Memory B cell (primary cell): ENCODE measurements at regions not wholly inside any gene's neighbourhood (a gene's known extent, or its start where the extent isn't known, plus 50 kb on each side); places are given as distances from the start of the nearest gene placed in this dataset.
"Not testable (repeated sequence)": the region's sequence is repeated elsewhere in the genome, so short reads cannot be mapped to it uniquely, and the experiment has no call there.

Experiments used
- ATAC-seq: fragments of 150-1000 bp; cut with Tn5 transposase; 2 replicates; pipeline ENCODE4 v1.10.0; 2021; ENCODE audit warnings: low read depth, mild to moderate bottlenecking, moderate library complexity
- DNase-seq, 2 donors: peaks; one replicate each; pipeline ENCODE4 v3.0.0; 2022; ENCODE audit warnings: low spot score in 2 of 2
- H3K27ac Mint-ChIP-seq: one replicate; pipeline ENCODE4 v1.8.0; 2022; ENCODE audit warnings: mild to moderate bottlenecking, moderate library complexity, mixed read lengths
- H3K27me3 Mint-ChIP-seq: one replicate; pipeline ENCODE4 v1.8.0; 2022; ENCODE audit warnings: mixed read lengths
- H3K36me3 Mint-ChIP-seq: one replicate; pipeline ENCODE4 v1.8.0; 2022; ENCODE audit warnings: mild to moderate bottlenecking, mixed read lengths
- H3K4me1 Mint-ChIP-seq: one replicate; pipeline ENCODE4 v1.8.0; 2022; ENCODE audit warnings: mixed read lengths
- H3K4me3 Mint-ChIP-seq: one replicate; pipeline ENCODE4 v1.8.0; 2022; ENCODE audit warnings: mild to moderate bottlenecking, moderate library complexity, mixed read lengths
- H3K9me3 Mint-ChIP-seq: one replicate; pipeline ENCODE4 v1.8.0; 2022; ENCODE audit warnings: mixed read lengths

GRCh38 chr16:56022818-56023217 lies 147.6 kb upstream of the CES5A start:
- no peak overlapping the region for H3K27ac Mint-ChIP-seq
- H3K27me3 Mint-ChIP-seq, result no peaks in the 10 kb centered on the region
- H3K4me1 Mint-ChIP-seq, result peaks cover 4% of the 10 kb centered on the region
- no peaks in the 10 kb centered on the region for H3K9me3 Mint-ChIP-seq
- no peak overlapping the region for H3K4me3 Mint-ChIP-seq
- no peaks in the 10 kb centered on the region for H3K36me3 Mint-ChIP-seq
- DNase-seq (no peak), ATAC-seq (no peak)

DNA sequence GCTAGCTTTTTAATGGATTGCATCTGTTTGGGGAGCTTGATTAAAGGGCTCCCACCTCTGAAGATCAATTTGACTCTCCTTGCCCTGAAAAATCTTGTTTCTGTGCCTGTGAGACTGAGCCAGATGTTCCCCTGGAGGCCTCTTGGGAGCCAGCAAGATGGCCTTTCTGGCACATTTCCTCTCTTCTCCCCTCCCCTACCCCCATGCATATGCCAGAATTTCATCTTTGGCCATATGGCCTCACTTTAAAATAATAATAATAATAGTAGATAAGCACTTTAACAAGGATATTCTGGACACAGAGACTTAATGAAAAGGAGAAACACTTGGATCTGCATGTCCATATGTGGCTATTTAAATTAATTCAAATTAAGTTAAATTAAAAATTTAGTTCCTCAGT lies 144.1 kb upstream of the CES5A start:
- DNase-seq (no peak), ATAC-seq (no peak)
- Mint-ChIP-seq H3K9me3 (peaks cover 1% of the 10 kb centered on the region), H3K27ac (no peak overlapping the region), H3K36me3 (no peaks in the 10 kb centered on the region), H3K4me3 (no peak overlapping the region), H3K4me1 (peaks cover 4% of the 10 kb centered on the region), H3K27me3 (peaks cover 12% of the 10 kb centered on the region)

GRCh38 chr16:56013962-56014552 lies 138.9 kb upstream of the CES5A start:
- H3K27ac Mint-ChIP-seq, result no peak overlapping the region
- DNase-seq (peak in 1 of 2 donors; percentile 10), ATAC-seq (no peak)
- H3K4me1 Mint-ChIP-seq, result peaks cover 3% of the 10 kb centered on the region
- peaks cover 22% of the 10 kb centered on the region for H3K27me3 Mint-ChIP-seq
- no peaks in the 10 kb centered on the region for H3K36me3 Mint-ChIP-seq
- no peak overlapping the region for H3K4me3 Mint-ChIP-seq
- peaks cover 1% of the 10 kb centered on the region for H3K9me3 Mint-ChIP-seq

- H3K27ac Mint-ChIP-seq, result no peak overlapping the region
- H3K36me3 Mint-ChIP-seq, result no peaks in the 10 kb centered on the region
These were observed 137.3 kb upstream of the CES5A start for GRCh38 chr16:56012482-56012811.

GRCh38 chr16:56011808-56012481 lies 136.8 kb upstream of the CES5A start:
- no peak overlapping the region for H3K27ac Mint-ChIP-seq
- peaks cover 25% of the 10 kb centered on the region for H3K27me3 Mint-ChIP-seq
- H3K9me3 Mint-ChIP-seq, result no peaks in the 10 kb centered on the region
- DNase-seq (no peak), ATAC-seq (no peak)
- no peaks in the 10 kb centered on the region for H3K36me3 Mint-ChIP-seq
- no peaks in the 10 kb centered on the region for H3K4me1 Mint-ChIP-seq
- H3K4me3 Mint-ChIP-seq, result no peak overlapping the region

More at GRCh38 chr16:56012482-56012811, 137.3 kb upstream of the CES5A start:
- H3K4me1 Mint-ChIP-seq, result no peaks in the 10 kb centered on the region
- DNase-seq (no peak), ATAC-seq (no peak)
- H3K27me3 Mint-ChIP-seq, result peaks cover 26% of the 10 kb centered on the region
- peaks cover 1% of the 10 kb centered on the region for H3K9me3 Mint-ChIP-seq
- no peak overlapping the region for H3K4me3 Mint-ChIP-seq

- no peak for ATAC-seq
- Mint-ChIP-seq H3K4me3 (no peak overlapping the region), H3K4me1 (no peaks in the 10 kb centered on the region), H3K9me3 (no peaks in the 10 kb centered on the region), H3K27ac (no peak overlapping the region), H3K36me3 (no peaks in the 10 kb centered on the region), H3K27me3 (peaks cover 15% of the 10 kb centered on the region)
- no peak for DNase-seq
These were observed 130.8 kb upstream of the CES5A start for GRCh38 chr16:56005958-56006357.

- DNase-seq, result no peak
- Mint-ChIP-seq H3K27ac (no peak overlapping the region), H3K27me3 (peaks cover under 1% of the 10 kb centered on the region), H3K9me3 (peaks cover 10% of the 10 kb centered on the region), H3K36me3 (no peaks in the 10 kb centered on the region), H3K4me1 (no peaks in the 10 kb centered on the region), H3K4me3 (no peak overlapping the region)
- ATAC-seq, result no peak
These were observed 124.5 kb upstream of the CES5A start for GRCh38 chr16:55999683-56000082.

- H3K36me3 Mint-ChIP-seq, result peaks cover 2% of the 10 kb centered on the region
- ATAC-seq (no peak), DNase-seq (no peak)
- peaks cover 8% of the 10 kb centered on the region for H3K27me3 Mint-ChIP-seq
- no peak overlapping the region for H3K4me3 Mint-ChIP-seq
- H3K9me3 Mint-ChIP-seq, result peaks cover 2% of the 10 kb centered on the region
- no peak overlapping the region for H3K27ac Mint-ChIP-seq
- no peaks in the 10 kb centered on the region for H3K4me1 Mint-ChIP-seq
These were observed 117.9 kb upstream of the CES5A start for GRCh38 chr16:55993088-55993487.

DNA sequence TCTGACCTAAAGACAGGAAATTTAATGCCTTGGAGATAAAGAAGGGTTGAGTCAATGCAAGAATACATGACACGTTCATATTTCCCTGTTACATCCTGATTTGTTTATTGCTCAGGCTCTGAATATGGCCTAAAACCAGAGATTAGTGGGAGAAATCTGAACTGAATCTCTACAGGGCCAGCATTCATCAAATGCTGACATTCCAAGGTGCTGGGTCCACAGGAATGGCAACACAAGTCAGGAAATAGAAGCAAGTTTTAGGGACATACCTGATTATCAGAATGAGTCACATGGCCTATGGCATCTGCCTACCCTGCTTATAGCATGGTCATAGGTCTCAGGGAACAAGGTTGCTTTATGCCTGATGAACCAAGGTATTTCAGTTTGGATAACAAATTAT lies 117.4 kb upstream of the CES5A start:
- peaks cover 8% of the 10 kb centered on the region for H3K27me3 Mint-ChIP-seq
- no peak overlapping the region for H3K4me3 Mint-ChIP-seq

DNA sequence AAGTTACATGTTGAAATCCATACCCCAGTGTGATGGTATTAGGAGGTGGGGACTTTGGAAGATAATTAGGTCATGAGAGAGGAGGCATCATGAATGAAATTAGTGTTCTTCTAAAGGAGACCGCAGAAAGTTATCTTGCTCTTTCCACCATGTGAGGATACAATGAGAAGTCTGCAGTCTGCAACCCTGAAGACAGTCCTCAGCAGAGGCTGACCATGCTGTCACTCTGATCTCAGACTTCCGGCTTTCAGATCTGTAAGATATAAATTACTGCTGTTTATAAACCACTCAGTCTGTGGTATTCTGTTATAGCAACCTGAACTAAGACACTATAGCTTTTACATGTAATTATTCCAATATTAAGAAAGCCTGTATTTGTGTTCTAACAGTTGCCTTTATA lies 116.7 kb upstream of the CES5A start:
- Mint-ChIP-seq H3K36me3 (peaks cover 2% of the 10 kb centered on the region), H3K9me3 (no peaks in the 10 kb centered on the region), H3K27me3 (peaks cover 10% of the 10 kb centered on the region), H3K4me1 (no peaks in the 10 kb centered on the region), H3K27ac (no peak overlapping the region), H3K4me3 (no peak overlapping the region)
- ATAC-seq (no peak), DNase-seq (no peak)

More for the DNA sequence above, 117.4 kb upstream of the CES5A start:
- DNase-seq (no peak), ATAC-seq (no peak)
- no peaks in the 10 kb centered on the region for H3K9me3 Mint-ChIP-seq
- H3K36me3 Mint-ChIP-seq, result peaks cover 2% of the 10 kb centered on the region
- H3K4me1 Mint-ChIP-seq, result no peaks in the 10 kb centered on the region
- H3K27ac Mint-ChIP-seq, result no peak overlapping the region

GRCh38 chr16:55989569-55989907 lies 114.4 kb upstream of the CES5A start:
- peaks cover 10% of the 10 kb centered on the region for H3K27me3 Mint-ChIP-seq
- H3K4me3 Mint-ChIP-seq, result no peak overlapping the region
- H3K36me3 Mint-ChIP-seq, result peaks cover 2% of the 10 kb centered on the region
- no peaks in the 10 kb centered on the region for H3K4me1 Mint-ChIP-seq
- H3K9me3 Mint-ChIP-seq, result no peaks in the 10 kb centered on the region
- DNase-seq (no peak), ATAC-seq (no peak)
- no peak overlapping the region for H3K27ac Mint-ChIP-seq

DNA sequence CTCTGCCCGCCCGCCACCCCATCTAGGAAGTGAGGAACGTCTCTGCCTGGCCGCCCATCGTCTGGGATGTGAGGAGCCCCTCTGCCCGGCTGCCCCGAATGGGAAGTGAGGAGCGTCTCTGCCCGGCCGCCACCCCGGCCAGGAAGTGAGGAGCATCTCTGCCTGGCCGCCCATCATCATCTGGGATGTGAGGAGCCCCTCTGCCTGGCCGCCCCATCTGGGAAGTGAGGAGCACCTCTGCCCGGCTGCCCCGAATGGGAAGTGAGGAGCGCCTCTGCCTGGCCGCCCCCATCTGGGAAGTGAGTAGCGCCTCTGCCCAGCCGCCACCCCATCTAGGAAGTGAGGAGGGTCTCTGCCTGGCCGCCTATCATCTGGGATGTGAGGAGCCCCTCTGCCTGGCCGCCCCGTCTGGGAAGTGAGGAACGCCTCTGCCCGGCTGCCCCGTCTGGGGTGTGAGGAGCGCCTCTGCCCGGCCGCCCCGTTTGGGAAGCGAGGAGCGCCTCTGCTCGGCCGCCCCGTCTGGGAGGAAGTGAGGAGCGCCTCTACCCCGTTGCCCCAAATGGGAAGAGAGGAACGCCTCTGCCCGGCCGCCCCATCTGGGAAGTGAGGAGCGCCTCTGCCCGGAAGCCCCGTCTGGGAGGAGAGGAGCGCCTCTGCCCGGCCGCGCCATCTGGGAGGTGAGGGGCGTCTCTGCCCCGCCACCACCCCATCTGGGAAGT lies 113.8 kb upstream of the CES5A start:
- H3K4me3 Mint-ChIP-seq, H3K4me1 Mint-ChIP-seq, H3K27me3 Mint-ChIP-seq, DNase-seq, H3K27ac Mint-ChIP-seq, H3K9me3 Mint-ChIP-seq, ATAC-seq, H3K36me3 Mint-ChIP-seq: not testable (repeated sequence)

DNA sequence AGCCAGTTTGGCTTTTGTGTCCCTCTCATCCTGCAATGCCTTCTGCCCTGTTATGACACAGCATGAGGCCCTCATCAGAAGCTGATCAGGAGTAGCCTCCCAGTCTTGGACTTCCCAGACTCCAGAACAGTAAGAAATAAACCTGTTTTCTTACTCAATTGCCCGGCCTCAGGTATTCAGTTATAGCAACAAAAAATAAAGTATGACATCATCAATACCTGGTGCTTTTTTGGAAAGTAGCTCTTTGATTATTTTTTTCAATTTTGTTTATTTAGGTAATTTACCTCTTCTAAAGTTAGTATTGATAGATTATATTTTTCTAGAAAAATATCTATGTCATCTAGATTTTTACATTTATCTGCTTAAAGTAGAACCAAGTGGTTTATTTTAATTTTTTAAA lies 112.8 kb upstream of the CES5A start:
- H3K9me3 Mint-ChIP-seq, result no peaks in the 10 kb centered on the region
- DNase-seq, result no peak
- no peak overlapping the region for H3K27ac Mint-ChIP-seq
- no peaks in the 10 kb centered on the region for H3K4me1 Mint-ChIP-seq
- H3K36me3 Mint-ChIP-seq, result peaks cover 2% of the 10 kb centered on the region
- ATAC-seq, result no peak
- peaks cover 9% of the 10 kb centered on the region for H3K27me3 Mint-ChIP-seq
- H3K4me3 Mint-ChIP-seq, result no peak overlapping the region

DNA sequence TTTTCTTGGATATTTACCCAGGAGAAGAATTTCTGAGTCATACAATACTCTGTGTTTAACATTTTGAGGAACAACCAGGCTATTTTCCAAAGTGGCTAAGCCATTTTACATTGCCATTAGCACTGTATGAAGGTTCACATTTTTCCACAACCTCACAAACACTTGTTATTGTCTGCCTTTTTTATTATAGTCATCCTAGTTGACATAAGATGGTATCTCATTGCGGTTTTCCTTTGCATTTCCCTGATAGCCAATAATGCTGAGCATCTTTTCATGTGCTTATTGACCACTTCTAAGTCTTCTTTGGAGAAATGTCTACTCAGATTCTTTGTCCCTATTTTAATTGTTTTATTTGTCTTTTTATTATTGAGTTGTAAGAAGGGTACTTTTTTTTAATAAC lies 107.4 kb upstream of the CES5A start:
- ATAC-seq (no peak), DNase-seq (no peak)
- Mint-ChIP-seq H3K27ac (no peak overlapping the region), H3K27me3 (peaks cover 4% of the 10 kb centered on the region), H3K9me3 (no peaks in the 10 kb centered on the region), H3K4me1 (no peaks in the 10 kb centered on the region), H3K4me3 (no peak overlapping the region), H3K36me3 (no peaks in the 10 kb centered on the region)

- H3K36me3 Mint-ChIP-seq, result no peaks in the 10 kb centered on the region
- H3K4me1 Mint-ChIP-seq, result no peaks in the 10 kb centered on the region
- no peak overlapping the region for H3K4me3 Mint-ChIP-seq
- H3K27me3 Mint-ChIP-seq, result peaks cover 2% of the 10 kb centered on the region
- no peak for ATAC-seq
- H3K27ac Mint-ChIP-seq, result no peak overlapping the region
- H3K9me3 Mint-ChIP-seq, result no peaks in the 10 kb centered on the region
- no peak for DNase-seq
These were observed 106.4 kb upstream of the CES5A start for GRCh38 chr16:55981557-55981956.
